PFSK-1 (cell line): ENCODE measurements at regions not wholly inside any gene's neighbourhood (a gene's known extent, or its start where the extent isn't known, plus 50 kb on each side); places are given as distances from the start of the nearest gene placed in this dataset.

Experiments used
- FOXP2 ChIP-seq: optimal IDR thresholded peaks from 2 replicates; pipeline ENCODE3; 2011; ENCODE audit warnings: borderline replicate concordance, control low read depth, inconsistent platforms; ENCODE audit not compliant: insufficient read depth; ENCODE audit errors: extremely low read length, extremely low read depth
- POLR2AphosphoS5 ChIP-seq: IDR thresholded peaks from 2 replicates; pipeline ENCODE4 v1.6.1; 2012; ENCODE audit warnings: low read depth, mild to moderate bottlenecking, control low read depth, low read length, moderate library complexity
- SIN3A ChIP-seq: IDR thresholded peaks from 2 replicates; pipeline ENCODE4 v1.6.1; 2012; ENCODE audit warnings: mild to moderate bottlenecking, low read length, moderate library complexity, borderline replicate concordance; ENCODE audit not compliant: insufficient read depth
- TAF1 ChIP-seq: IDR thresholded peaks from 2 replicates; pipeline ENCODE4 v1.6.1; 2012; ENCODE audit warnings: low read length, control low read depth, borderline replicate concordance; ENCODE audit not compliant: insufficient read depth
- TF ChIP-seq, protein P1 (sequence below), 2 experiments: IDR thresholded peaks; 2 replicates each; pipeline versions ENCODE4 v1.6.1 to v1.8.0; 2011 to 2012; ENCODE audit warnings: low read depth in 2 of 2, low read length in 2 of 2, control low read depth in 1 of 2, inconsistent platforms in 1 of 2, mild to moderate bottlenecking in 1 of 2, moderate library complexity in 1 of 2; ENCODE audit not compliant: insufficient read depth in 1 of 2

DNA sequence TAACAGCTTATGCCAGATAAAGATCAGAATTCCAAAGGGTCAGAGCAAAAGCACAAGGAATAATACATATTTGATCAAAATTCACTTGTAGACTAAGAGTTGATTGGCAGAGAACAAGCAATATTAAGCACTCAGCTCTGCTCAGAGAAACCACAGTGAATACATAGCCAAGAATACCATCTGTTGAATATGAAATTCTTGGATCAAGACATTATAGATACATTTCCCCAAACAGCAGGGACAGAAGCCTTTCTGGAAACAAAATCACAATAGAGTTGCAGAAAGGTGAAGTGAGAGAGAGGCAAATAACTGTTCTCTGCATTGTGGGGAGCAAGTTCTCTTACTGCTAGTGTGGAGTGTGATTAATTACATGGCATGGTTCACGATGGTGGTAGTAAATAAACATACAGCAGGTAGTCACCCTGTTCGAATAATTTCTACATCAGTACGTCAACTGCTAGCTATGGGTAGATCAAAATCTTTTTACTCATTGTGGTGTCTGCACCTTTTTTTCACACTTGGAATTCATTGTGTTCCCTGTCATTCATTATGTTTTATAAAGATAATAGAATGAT lies 366.7 kb downstream of the PCDH7 start:
- TF ChIP-seq TAF1, result no peak

DNA sequence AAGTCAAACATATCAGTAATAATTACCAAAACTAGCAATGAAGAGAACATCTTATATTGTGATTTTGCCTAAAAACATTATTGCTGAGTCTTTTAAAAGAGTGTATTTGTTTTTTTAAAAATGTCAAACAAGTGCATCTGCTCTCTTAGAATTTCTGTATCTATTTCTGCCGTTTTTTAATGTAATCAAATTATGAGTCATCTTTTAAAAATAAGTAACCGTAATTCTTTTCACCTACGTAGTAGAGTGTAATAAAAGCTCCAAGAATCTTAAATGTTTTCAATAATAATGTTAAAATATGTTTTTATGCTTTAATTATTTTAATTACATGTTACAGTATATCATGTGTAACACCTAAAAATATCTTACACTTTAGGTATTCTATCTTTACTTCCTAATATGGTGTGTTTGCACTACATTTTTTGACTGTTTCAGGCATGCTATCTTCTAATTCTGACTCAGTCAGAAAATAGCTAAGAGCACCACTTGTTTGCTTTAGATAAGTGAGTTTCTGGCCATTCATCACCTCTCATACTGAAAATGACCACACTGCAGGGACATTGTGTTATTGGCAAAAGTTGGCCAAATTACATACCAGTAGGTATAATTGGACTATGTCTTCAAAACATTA lies 368.5 kb downstream of the PCDH7 start:
- TF ChIP-seq TAF1 (no peak), SIN3A (no peak), FOXP2 (no peak), POLR2AphosphoS5 (no peak)
- TF ChIP-seq, protein P1, sequence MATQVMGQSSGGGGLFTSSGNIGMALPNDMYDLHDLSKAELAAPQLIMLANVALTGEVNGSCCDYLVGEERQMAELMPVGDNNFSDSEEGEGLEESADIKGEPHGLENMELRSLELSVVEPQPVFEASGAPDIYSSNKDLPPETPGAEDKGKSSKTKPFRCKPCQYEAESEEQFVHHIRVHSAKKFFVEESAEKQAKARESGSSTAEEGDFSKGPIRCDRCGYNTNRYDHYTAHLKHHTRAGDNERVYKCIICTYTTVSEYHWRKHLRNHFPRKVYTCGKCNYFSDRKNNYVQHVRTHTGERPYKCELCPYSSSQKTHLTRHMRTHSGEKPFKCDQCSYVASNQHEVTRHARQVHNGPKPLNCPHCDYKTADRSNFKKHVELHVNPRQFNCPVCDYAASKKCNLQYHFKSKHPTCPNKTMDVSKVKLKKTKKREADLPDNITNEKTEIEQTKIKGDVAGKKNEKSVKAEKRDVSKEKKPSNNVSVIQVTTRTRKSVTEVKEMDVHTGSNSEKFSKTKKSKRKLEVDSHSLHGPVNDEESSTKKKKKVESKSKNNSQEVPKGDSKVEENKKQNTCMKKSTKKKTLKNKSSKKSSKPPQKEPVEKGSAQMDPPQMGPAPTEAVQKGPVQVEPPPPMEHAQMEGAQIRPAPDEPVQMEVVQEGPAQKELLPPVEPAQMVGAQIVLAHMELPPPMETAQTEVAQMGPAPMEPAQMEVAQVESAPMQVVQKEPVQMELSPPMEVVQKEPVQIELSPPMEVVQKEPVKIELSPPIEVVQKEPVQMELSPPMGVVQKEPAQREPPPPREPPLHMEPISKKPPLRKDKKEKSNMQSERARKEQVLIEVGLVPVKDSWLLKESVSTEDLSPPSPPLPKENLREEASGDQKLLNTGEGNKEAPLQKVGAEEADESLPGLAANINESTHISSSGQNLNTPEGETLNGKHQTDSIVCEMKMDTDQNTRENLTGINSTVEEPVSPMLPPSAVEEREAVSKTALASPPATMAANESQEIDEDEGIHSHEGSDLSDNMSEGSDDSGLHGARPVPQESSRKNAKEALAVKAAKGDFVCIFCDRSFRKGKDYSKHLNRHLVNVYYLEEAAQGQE (IDR thresholded peaks at IDR 0.05; ENCODE audit: insufficient read depth in 1 of 2, low read depth in 2 of 2, low read length in 2 of 2), result no peak

DNA sequence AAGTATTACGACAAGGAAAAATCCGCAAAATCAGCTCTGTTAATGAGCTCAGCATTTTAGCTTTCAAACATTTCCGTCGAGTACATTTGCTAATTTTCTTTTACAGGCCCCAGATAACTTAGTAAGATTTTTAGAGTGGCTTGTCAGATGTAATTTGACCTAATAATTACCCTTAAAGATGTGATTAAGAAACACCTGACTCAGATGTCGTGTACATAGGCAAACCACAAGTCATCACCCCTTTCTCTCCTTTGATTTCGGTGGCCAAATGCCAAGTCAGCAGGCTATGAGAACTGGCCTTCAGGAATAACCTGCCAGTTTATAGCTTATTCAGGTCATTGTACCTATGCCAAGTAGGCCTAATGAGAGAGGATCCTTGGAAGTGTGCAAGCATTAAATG lies 369.6 kb downstream of the PCDH7 start:
- TF ChIP-seq TAF1, result no peak
- TF ChIP-seq SIN3A, result no peak
- TF ChIP-seq, protein P1 (IDR thresholded peaks at IDR 0.05; ENCODE audit: insufficient read depth in 1 of 2, low read depth in 2 of 2, low read length in 2 of 2), result no peak
- no peak for TF ChIP-seq FOXP2
- no peak for TF ChIP-seq POLR2AphosphoS5

DNA sequence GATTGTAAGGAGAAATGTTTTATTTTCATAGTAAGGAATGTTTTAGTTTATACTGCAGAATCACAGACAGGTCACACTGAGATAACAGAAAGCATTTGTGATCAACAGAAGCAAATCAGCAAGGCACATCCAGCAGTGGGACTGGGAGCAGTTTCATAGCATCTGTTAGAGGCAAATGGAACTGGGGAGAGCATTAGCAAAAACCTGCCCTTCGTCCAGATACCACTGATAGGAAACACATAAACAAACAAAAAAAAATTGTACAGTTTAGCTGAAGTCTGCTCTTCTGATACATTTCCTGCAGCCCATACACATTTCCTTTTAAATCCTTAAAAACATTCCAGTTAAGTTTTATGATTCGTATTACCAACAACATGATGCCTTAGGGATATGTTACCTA lies 374.3 kb downstream of the PCDH7 start:
- TF ChIP-seq FOXP2, result no peak
- TF ChIP-seq POLR2AphosphoS5, result no peak
- no peak for TF ChIP-seq SIN3A
- no peak for TF ChIP-seq TAF1
- TF ChIP-seq, protein P1 (IDR thresholded peaks at IDR 0.05; ENCODE audit: insufficient read depth in 1 of 2, low read depth in 2 of 2, low read length in 2 of 2), result no peak

DNA sequence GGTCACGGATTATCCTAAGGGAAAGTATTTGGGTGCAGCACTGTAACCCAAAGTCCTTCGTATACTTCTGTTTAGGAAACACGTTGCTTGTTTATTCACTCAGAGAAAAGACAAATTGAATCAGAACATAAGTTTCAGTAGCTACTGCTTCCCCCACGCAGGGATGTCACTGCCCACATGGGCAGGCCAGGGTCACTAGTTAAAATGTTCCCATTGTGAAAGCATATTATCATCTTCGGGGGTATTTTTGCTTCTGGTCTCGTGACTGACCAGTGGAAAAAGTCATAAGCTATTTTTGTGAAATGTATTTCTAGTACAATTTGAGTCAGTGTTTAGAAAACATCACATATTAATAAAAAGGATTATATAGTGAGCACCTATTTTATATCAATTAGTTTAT lies 377.8 kb downstream of the PCDH7 start:
- TF ChIP-seq, protein P1 (IDR thresholded peaks at IDR 0.05; ENCODE audit: insufficient read depth in 1 of 2, low read depth in 2 of 2, low read length in 2 of 2), result no peak
- TF ChIP-seq SIN3A, result no peak
- no peak for TF ChIP-seq FOXP2
- no peak for TF ChIP-seq POLR2AphosphoS5
- TF ChIP-seq TAF1, result no peak
